HG02885 (cell line): ENCODE measurements at regions not wholly inside any gene's neighbourhood (a gene's known extent, or its start where the extent isn't known, plus 50 kb on each side); places are given as distances from the start of the nearest gene placed in this dataset.
"Not testable (repeated sequence)": the region's sequence is repeated elsewhere in the genome, so short reads cannot be mapped to it uniquely, and the experiment has no call there.

Source experiments
- ATAC-seq: cut with Tn5 transposase; IDR thresholded peaks from one replicate; pipeline ENCODE4 v1.9.1; 2021; ENCODE audit warnings: mild to moderate bottlenecking; ENCODE audit not compliant: unreplicated experiment, poor library complexity

- ATAC-seq, result no peak
Observed at GRCh38 chr18:1036926-1037325, 132.3 kb downstream of the ADCYAP1 start.

GRCh38 chr18:1037776-1038175, 133.1 kb downstream of the ADCYAP1 start:
- no peak for ATAC-seq

- ATAC-seq, result no peak
Observed at GRCh38 chr18:1039421-1039820, 134.8 kb downstream of the ADCYAP1 start.

- ATAC-seq, result not testable (repeated sequence)
Observed at GRCh38 chr18:1043039-1043438, 138.4 kb downstream of the ADCYAP1 start.

- no peak for ATAC-seq
Observed at GRCh38 chr18:1045658-1046057, 141.0 kb downstream of the ADCYAP1 start.

- no peak for ATAC-seq
Observed at GRCh38 chr18:1047406-1047805, 142.7 kb downstream of the ADCYAP1 start.

GRCh38 chr18:1048032-1048431, 143.4 kb downstream of the ADCYAP1 start:
- no peak for ATAC-seq

GRCh38 chr18:1049173-1049572, 144.5 kb downstream of the ADCYAP1 start:
- no peak for ATAC-seq

- ATAC-seq, result no peak
Observed at GRCh38 chr18:1050012-1050657, 145.5 kb downstream of the ADCYAP1 start.

- no peak for ATAC-seq
Observed at GRCh38 chr18:1052301-1052700, 147.6 kb downstream of the ADCYAP1 start.

GRCh38 chr18:1053331-1054315, 149.0 kb downstream of the ADCYAP1 start:
- no peak for ATAC-seq

- ATAC-seq, result no peak
Observed at GRCh38 chr18:1056404-1056803, 151.7 kb downstream of the ADCYAP1 start.

- ATAC-seq, result no peak
Observed at GRCh38 chr18:1057367-1057766, 152.7 kb downstream of the ADCYAP1 start.

GRCh38 chr18:1062588-1062987, 157.9 kb downstream of the ADCYAP1 start:
- no peak for ATAC-seq

GRCh38 chr18:1075322-1075721, 170.7 kb downstream of the ADCYAP1 start:
- ATAC-seq, result no peak

GRCh38 chr18:1075876-1076275, 171.2 kb downstream of the ADCYAP1 start:
- ATAC-seq, result no peak

- no peak for ATAC-seq
Observed at GRCh38 chr18:1078301-1078700, 173.6 kb downstream of the ADCYAP1 start.

GRCh38 chr18:1083675-1084074, 179.0 kb downstream of the ADCYAP1 start:
- not testable (repeated sequence) for ATAC-seq

- ATAC-seq, result no peak
Observed at GRCh38 chr18:1090758-1091157, 186.1 kb downstream of the ADCYAP1 start.

- no peak for ATAC-seq
Observed at GRCh38 chr18:1092228-1092627, 187.6 kb downstream of the ADCYAP1 start.

GRCh38 chr18:1094409-1094808, 189.7 kb downstream of the ADCYAP1 start:
- ATAC-seq, result no peak
